ENCODE measurements at regions not wholly inside any gene's neighbourhood (a gene's known extent, or its start where the extent isn't known, plus 50 kb on each side); places are given as distances from the start of the nearest gene placed in this dataset.

GRCh38 chr1:177710696-177711620 lies 258.9 kb downstream of the SEC16B start:
- H3K4me3 ChIP-seq (ENCODE audit: low read length): no peak overlapping the region
- DNase-seq (ENCODE audit: low read depth): no peak
- TF ChIP-seq, protein P1, sequence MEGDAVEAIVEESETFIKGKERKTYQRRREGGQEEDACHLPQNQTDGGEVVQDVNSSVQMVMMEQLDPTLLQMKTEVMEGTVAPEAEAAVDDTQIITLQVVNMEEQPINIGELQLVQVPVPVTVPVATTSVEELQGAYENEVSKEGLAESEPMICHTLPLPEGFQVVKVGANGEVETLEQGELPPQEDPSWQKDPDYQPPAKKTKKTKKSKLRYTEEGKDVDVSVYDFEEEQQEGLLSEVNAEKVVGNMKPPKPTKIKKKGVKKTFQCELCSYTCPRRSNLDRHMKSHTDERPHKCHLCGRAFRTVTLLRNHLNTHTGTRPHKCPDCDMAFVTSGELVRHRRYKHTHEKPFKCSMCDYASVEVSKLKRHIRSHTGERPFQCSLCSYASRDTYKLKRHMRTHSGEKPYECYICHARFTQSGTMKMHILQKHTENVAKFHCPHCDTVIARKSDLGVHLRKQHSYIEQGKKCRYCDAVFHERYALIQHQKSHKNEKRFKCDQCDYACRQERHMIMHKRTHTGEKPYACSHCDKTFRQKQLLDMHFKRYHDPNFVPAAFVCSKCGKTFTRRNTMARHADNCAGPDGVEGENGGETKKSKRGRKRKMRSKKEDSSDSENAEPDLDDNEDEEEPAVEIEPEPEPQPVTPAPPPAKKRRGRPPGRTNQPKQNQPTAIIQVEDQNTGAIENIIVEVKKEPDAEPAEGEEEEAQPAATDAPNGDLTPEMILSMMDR (IDR thresholded peaks at IDR 0.05; ENCODE audit: insufficient read depth, low read depth, low read length, missing control alignments): no peak

- TF ChIP-seq, protein P1 (IDR thresholded peaks at IDR 0.05; ENCODE audit: insufficient read depth, low read depth, low read length, missing control alignments): no peak
- H3K4me3 ChIP-seq (ENCODE audit: low read length): no peak overlapping the region
- DNase-seq (ENCODE audit: low read depth): no peak
Observed at GRCh38 chr1:177708406-177708805, 261.5 kb downstream of the SEC16B start.

DNA sequence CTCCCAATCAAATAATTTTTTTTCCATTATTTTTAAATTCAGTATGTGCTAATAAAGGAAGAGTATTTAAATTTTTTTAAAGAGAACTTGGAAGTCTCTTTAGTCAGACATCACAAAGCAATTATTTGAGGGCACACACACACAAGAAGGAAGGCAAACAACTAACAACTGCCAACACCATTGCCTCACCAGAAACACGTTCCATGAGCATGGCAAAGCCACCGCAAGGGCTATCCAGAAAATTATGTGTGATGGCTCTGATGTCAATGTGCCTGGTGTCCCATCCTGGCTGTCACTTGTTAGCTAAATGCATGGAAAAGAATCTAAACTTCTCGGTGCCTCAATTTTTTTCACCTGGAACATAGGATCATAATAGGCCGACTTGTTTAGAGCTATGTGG lies 262.9 kb downstream of the SEC16B start:
- no peak for DNase-seq (ENCODE audit: low read depth)
- H3K4me3 ChIP-seq (ENCODE audit: low read length): no peak overlapping the region
- TF ChIP-seq, protein P1 (IDR thresholded peaks at IDR 0.05; ENCODE audit: insufficient read depth, low read depth, low read length, missing control alignments): no peak

DNA sequence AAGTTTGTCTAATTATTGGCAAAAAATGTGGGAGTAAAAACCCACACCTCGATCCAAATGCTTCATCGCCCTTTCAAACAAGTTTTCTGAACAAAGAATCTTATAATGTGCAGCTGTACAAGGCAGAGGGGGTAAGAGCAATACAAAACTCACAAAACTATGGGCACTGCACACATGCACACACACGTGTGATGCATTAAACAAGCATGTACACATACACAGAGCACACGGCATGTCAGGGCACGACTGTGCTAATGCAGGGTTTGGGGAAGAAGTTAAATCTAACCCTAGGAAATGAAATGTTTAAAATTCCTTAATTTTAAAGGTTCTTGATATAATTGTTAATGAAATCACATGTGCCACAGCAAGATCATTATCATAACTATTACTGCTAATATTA lies 264.0 kb downstream of the SEC16B start:
- DNase-seq (ENCODE audit: low read depth): peak; percentile 51
- H3K4me3 ChIP-seq (ENCODE audit: low read length): no peak overlapping the region
- TF ChIP-seq, protein P1 (IDR thresholded peaks at IDR 0.05; ENCODE audit: insufficient read depth, low read depth, low read length, missing control alignments): no peak

GRCh38 chr1:177703888-177704446 lies 265.9 kb downstream of the SEC16B start:
- TF ChIP-seq, protein P1 (IDR thresholded peaks at IDR 0.05; ENCODE audit: insufficient read depth, low read depth, low read length, missing control alignments): no peak
- H3K4me3 ChIP-seq (ENCODE audit: low read length): no peak overlapping the region
- peak; percentile 16 for DNase-seq (ENCODE audit: low read depth)

DNA sequence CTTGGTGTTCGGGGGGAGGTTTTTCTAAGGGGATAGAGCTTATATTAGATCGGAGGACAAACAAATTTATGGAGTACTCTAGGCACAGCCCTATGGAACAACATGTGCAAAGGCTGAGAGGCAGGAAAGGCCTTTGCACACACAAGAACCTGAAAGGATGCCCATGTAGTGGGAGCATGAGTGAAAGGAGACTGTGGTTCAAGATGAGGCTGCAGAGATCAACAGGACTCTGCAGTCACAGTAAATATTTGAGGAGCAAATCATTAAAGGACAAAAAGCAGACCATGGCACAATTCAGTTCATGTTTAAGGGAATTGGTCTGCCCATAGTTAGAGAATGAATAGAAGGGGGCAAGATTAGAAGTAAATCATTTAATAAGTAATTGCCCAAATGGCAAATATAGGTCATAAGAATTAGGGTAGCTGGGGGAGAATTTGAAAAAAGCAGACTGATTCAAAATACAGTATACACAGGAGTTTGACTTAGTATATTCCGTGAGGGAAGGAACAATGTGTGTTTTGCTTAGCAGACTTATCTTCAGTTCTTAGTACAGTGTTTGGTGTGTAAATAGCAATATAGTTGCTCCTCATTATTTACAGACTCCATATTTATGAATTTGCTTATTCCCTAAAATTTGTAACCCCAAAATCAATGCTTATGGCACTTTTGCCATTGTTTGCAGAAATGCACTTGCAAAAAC lies 268.1 kb downstream of the SEC16B start:
- TF ChIP-seq, protein P1 (IDR thresholded peaks at IDR 0.05; ENCODE audit: insufficient read depth, low read depth, low read length, missing control alignments): no peak
- no peak for DNase-seq (ENCODE audit: low read depth)
- no peak overlapping the region for H3K4me3 ChIP-seq (ENCODE audit: low read length)

Data from epithelial cell of esophagus (primary cell).